ENCODE measurements at regions not wholly inside any gene's neighbourhood (a gene's known extent, or its start where the extent isn't known, plus 50 kb on each side); places are given as distances from the start of the nearest gene placed in this dataset.

- H3K79me2 ChIP-seq (ENCODE audit: insufficient read depth, low read length) = no peaks in the 10 kb centered on the region
- no peak for TF ChIP-seq CTCF (IDR thresholded peaks at IDR 0.05; ENCODE audit: low read length)
- TF ChIP-seq EZH2 (IDR thresholded peaks at IDR 0.05; ENCODE audit: borderline replicate concordance, low read length) = no peak
- no peak overlapping the region for H3K4me3 ChIP-seq (ENCODE audit: low read depth, low read length, poor library complexity, severe bottlenecking)
- H4K20me1 ChIP-seq (ENCODE audit: insufficient read depth, low read length) = no peaks in the 10 kb centered on the region
- H3F3A ChIP-seq (ENCODE audit: insufficient read depth, low read length) = no peaks in the 10 kb centered on the region
- no peaks in the 10 kb centered on the region for H3K36me3 ChIP-seq (ENCODE audit: insufficient read depth, low read length)
- H3K9me2 ChIP-seq (ENCODE audit: low read depth, low read length) = no peaks in the 10 kb centered on the region
- H3K4me1 ChIP-seq (ENCODE audit: insufficient read depth, low read length, severe bottlenecking) = no peaks in the 10 kb centered on the region
- H3K27me3 ChIP-seq (ENCODE audit: insufficient read depth, low read length) = no peaks in the 10 kb centered on the region
- H3K4me2 ChIP-seq (ENCODE audit: low read length) = no peak overlapping the region
- no peak overlapping the region for H3K9ac ChIP-seq (ENCODE audit: low read length)
- no peak overlapping the region for H3K27ac ChIP-seq (ENCODE audit: low read depth, low read length, poor library complexity, severe bottlenecking)
- H2AFZ ChIP-seq (ENCODE audit: low read length) = no peak overlapping the region
- H3K9me3 ChIP-seq (ENCODE audit: low read length) = no peaks in the 10 kb centered on the region
These were observed 144.3 kb downstream of the KBTBD8 start for GRCh38 chr3:67142432-67142831.

GRCh38 chr3:67145738-67146137 is 147.6 kb downstream of the KBTBD8 start:
- Histone ChIP-seq H3K9me3 (ENCODE audit: low read length) (no peaks in the 10 kb centered on the region), H3K4me2 (ENCODE audit: low read length) (no peak overlapping the region), H2AFZ (ENCODE audit: low read length) (no peak overlapping the region), H3K27ac (ENCODE audit: low read depth, low read length, poor library complexity, severe bottlenecking) (no peak overlapping the region), H3K27me3 (ENCODE audit: insufficient read depth, low read length) (no peaks in the 10 kb centered on the region), H3K9ac (ENCODE audit: low read length) (no peak overlapping the region), H3F3A (ENCODE audit: insufficient read depth, low read length) (no peaks in the 10 kb centered on the region), H3K79me2 (ENCODE audit: insufficient read depth, low read length) (no peaks in the 10 kb centered on the region), H3K9me2 (ENCODE audit: low read depth, low read length) (no peaks in the 10 kb centered on the region), H4K20me1 (ENCODE audit: insufficient read depth, low read length) (no peaks in the 10 kb centered on the region), H3K4me1 (ENCODE audit: insufficient read depth, low read length, severe bottlenecking) (no peaks in the 10 kb centered on the region), H3K4me3 (ENCODE audit: low read depth, low read length, poor library complexity, severe bottlenecking) (no peak overlapping the region), H3K36me3 (ENCODE audit: insufficient read depth, low read length) (no peaks in the 10 kb centered on the region)
- no peak for TF ChIP-seq EZH2 (IDR thresholded peaks at IDR 0.05; ENCODE audit: borderline replicate concordance, low read length)
- no peak for TF ChIP-seq CTCF (IDR thresholded peaks at IDR 0.05; ENCODE audit: low read length)

- Histone ChIP-seq H3K79me2 (ENCODE audit: insufficient read depth, low read length) (no peaks in the 10 kb centered on the region), H3K9me3 (ENCODE audit: low read length) (no peaks in the 10 kb centered on the region), H3F3A (ENCODE audit: insufficient read depth, low read length) (no peaks in the 10 kb centered on the region), H3K4me1 (ENCODE audit: insufficient read depth, low read length, severe bottlenecking) (no peaks in the 10 kb centered on the region), H3K4me3 (ENCODE audit: low read depth, low read length, poor library complexity, severe bottlenecking) (no peak overlapping the region), H4K20me1 (ENCODE audit: insufficient read depth, low read length) (no peaks in the 10 kb centered on the region), H3K4me2 (ENCODE audit: low read length) (no peak overlapping the region), H3K27ac (ENCODE audit: low read depth, low read length, poor library complexity, severe bottlenecking) (no peak overlapping the region), H2AFZ (ENCODE audit: low read length) (no peak overlapping the region), H3K27me3 (ENCODE audit: insufficient read depth, low read length) (no peaks in the 10 kb centered on the region), H3K9ac (ENCODE audit: low read length) (no peak overlapping the region), H3K9me2 (ENCODE audit: low read depth, low read length) (no peaks in the 10 kb centered on the region), H3K36me3 (ENCODE audit: insufficient read depth, low read length) (no peaks in the 10 kb centered on the region)
- no peak for TF ChIP-seq CTCF (IDR thresholded peaks at IDR 0.05; ENCODE audit: low read length)
- TF ChIP-seq EZH2 (IDR thresholded peaks at IDR 0.05; ENCODE audit: borderline replicate concordance, low read length) = no peak
These were observed 156.3 kb downstream of the KBTBD8 start for GRCh38 chr3:67154429-67154828.
